Left renal cortex interstitium (tissue), 4 donors: ENCODE measurements at regions not wholly inside any gene's neighbourhood (a gene's known extent, or its start where the extent isn't known, plus 50 kb on each side); places are given as distances from the start of the nearest gene placed in this dataset.
A peak's percentile ranks its signal among the peaks of the same experiment; 100 is the strongest.

ENCODE experiments used
- DNase-seq, 4 donors: peaks; one replicate each; pipeline ENCODE4 v3.0.0-alpha.2; 2013; ENCODE audit warnings: low read depth in 4 of 4, low spot score in 2 of 4, missing footprints in 1 of 4

GRCh38 chr9:105860516-105860915 lies 166.2 kb downstream of the TMEM38B start:
- no peak for DNase-seq

GRCh38 chr9:105861972-105862371 lies 167.6 kb downstream of the TMEM38B start:
- DNase-seq, result no peak

DNA sequence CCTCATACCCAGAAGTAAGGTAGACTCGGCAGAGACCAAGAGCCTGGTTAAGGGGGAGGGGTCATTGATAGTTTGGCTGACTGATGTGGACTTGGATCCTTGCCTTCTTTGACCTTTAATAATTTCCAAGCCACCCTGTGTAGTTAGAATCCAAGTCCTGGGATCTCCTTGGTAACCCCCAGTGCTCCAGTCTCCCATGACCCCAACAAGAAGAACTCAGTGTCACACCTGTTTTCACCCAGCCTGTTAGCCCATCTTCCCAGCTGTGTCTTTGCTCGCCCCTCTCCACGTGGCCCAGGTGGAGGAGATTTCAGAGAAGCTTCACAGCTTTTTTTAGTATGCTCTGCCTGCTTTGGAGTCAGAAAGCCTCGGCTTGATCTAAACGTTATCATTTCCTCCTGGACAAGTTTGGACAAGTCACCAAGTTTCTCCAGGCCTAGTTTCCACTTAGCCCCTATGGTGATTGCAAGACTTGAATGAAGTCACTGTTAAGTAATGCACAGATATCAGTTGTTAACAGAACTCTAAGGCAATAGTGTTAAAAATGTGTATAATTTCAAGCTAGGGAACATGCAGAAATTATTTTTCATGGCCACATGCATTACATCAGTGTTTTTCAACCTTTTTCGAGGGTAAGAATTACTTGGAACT lies 170.0 kb downstream of the TMEM38B start:
- DNase-seq, result no peak

GRCh38 chr9:105865285-105865684 lies 170.9 kb downstream of the TMEM38B start:
- DNase-seq, result peak in 1 of 4 donors; percentile 17

- no peak for DNase-seq
Measured at GRCh38 chr9:105871540-105871939, 177.2 kb downstream of the TMEM38B start.

GRCh38 chr9:105873801-105874200 lies 179.5 kb downstream of the TMEM38B start:
- DNase-seq, result no peak

DNA sequence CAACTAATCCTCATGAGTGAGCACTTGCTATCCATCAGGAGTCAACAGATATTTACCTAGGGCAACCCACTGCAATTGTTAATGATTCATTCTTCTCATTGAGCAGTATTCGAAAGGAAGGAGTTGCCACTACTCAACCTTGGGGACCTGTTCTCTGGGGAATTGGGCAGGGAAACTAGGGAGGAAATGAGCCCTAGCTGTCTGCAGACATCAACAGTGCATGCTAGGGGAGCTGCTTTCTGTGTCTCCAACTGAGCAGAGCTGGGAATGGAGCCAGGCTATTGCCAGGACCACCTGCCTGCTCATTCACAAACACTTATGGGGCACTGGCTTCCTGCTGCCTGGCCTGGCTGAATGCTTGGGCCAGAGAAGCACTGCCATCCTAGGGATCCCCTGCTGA lies 183.4 kb downstream of the TMEM38B start:
- no peak for DNase-seq

DNA sequence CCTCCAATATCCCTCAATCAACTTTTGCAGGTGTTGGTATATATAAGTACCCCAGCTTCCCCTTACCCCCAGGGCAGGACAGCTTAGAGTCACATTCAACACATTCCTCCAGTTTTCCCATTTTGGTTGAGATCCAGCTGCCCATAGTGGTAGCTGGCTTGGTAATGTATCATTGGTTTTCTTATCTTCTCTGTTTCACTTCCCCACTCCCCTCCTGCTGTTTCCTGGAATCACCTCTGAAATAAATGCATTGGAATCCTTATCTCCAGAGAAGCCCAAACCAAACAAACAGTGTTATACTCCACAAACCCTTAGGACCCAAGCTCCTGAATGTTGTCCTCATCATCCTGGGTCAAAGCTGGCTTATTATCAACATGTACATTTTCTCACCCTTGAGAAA lies 184.8 kb downstream of the TMEM38B start:
- DNase-seq, result no peak

GRCh38 chr9:105880517-105880916 lies 186.2 kb downstream of the TMEM38B start:
- no peak for DNase-seq

DNA sequence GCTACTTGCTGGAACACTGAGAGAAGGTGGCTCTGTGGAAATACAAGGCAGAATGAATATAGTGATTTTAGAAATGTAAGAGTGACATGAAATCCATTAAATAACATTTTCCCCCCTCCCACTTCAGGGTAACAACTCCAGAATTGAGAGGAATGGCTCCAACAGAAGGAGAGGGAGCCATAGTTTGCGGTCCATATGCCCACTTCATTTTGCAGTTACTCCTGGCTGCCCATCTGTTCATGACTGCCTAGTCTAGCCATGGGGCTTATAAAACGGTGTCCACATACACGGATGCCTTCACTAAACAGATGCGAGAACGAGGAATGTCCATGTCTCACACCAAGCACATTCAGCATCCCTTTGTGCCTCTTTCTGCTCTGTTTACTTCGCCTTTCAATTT lies 186.7 kb downstream of the TMEM38B start:
- DNase-seq, result no peak

- peak in 2 of 4 donors; percentile 27 to 37 for DNase-seq
Measured at GRCh38 chr9:105881654-105882349, 187.5 kb downstream of the TMEM38B start.

GRCh38 chr9:105883847-105884246 lies 189.5 kb downstream of the TMEM38B start:
- DNase-seq, result no peak

GRCh38 chr9:105884416-105884815 lies 190.1 kb downstream of the TMEM38B start:
- DNase-seq, result no peak

DNA sequence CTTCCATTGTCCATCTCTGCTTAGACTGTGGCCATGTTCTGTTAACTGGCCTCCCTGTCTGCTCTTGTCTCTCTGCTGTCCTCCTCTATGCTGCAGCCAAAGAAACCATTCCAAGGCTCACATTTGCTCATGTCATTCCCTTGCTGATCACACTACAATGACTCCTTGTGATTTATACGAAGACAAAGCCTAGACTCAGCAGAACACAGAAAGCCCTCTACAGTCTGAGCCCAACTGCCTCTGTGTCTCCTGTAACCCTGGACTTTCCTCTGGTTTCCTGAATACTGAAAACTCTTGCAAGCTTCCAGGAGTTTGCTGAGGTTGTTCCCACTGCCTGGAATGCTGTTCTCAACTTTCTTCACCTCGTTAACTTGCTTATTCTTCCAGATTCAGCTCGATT lies 191.8 kb downstream of the TMEM38B start:
- no peak for DNase-seq

GRCh38 chr9:105887679-105888078 lies 193.3 kb downstream of the TMEM38B start:
- no peak for DNase-seq

GRCh38 chr9:105890046-105890822 lies 195.9 kb downstream of the TMEM38B start:
- DNase-seq, result no peak

DNA sequence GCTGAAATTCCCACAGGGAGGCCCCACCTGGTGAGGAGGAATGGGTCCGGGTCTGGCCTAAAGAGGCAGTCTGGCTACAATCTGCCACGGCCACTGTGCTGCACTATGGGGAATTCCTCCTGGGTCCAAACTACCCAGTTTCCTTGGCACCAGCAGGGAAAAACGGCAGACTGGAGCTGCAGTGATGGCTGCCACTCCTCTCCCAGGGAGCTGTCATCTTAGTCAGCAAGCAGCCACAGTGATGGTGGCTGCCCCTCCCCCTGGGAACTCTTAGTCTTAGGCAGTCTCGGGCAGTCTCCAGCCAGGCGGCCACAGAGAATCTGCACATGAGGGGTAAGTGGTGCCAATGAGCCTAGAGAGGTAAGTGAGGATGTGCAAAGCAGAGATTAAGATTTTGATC lies 205.8 kb downstream of the TMEM38B start:
- DNase-seq, result no peak

DNA sequence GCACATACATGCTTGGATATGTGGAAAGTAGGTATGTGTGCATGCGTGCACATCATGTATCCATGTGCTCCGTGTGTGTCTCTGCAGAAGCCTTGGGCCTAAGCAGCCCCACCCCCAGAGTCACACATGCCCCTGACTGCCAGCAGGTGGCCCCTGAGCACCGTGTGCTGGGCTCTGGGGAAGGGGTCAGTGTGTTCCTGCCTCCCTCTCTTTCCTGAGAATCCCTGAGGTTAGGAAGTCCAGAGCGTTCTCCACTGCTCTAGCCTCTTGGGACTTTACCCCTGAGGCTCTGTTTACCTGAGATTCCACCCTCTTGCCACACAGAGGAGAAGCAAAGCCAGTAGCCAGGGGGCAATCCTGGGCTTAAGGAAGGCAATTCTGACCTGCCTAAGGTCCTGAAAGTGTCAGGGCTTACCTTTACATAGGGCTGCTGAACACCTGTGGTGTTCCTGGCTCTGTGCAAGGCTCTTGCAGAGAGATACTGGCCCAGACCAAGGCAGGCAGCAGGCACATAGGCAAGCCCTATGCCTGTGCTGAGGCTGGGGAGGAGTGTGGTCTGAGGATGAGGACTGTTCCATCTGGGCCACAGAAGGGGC lies 207.3 kb downstream of the TMEM38B start:
- peak; percentile 25 to 49 (median 37) for DNase-seq

DNA sequence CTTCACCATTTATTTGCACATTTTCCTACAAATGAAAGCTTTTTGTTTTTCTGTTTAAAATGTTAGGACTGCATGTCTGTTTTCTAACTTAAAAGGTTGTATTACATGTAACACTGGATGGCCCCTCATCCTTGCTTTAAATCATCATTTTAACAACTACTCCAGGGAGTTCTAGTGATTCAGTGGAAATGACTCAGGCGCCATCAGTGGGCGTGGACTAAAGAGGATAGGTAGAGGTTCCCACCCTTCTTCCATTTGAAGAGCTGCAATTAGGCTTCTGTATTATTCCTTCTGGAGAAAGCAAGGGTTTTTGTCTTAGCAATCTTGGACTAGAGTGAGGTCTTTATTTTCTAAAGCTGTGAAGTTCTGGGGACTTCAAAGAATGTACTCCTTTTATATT lies 213.7 kb downstream of the TMEM38B start:
- DNase-seq, result no peak

DNA sequence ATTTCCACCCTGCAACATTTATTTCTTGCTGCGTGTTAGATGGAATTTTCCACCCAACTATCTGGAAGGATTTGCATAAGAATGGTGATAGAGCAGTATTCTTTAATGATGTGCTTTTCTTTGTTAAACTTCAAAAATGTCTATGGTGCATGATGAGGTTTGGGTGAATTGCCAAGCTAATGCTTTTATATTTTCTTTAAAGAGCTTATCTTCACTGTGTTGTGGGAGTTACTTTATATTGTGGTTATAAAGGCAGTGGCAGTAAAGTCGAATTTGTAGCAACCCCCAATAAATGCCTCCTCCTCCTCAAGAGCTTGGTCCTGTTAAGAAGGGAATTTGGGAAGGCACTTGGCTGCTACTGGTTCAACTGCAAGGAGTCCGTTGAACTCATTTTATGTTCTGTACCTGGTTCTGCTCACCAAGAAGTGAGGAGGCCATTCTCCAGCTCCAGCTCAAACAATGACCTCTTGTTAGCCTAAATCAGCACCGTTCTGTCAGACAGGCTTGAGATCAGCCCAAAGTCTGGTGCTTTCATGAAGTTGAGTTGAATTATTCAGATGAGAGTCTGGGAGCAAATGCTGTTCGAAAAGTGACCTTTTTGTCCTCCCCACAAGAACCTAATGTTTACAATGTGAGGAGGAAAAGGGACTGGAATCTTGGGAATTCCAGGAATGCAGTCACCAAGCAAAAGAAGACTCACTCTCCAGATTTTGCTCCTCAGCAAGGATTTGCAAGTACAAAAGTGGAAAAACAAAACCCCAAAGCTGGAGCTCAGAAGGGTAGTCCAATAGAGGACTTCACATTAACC lies 217.0 kb downstream of the TMEM38B start:
- DNase-seq, result no peak
